HEK293 (cell line): ENCODE measurements at regions not wholly inside any gene's neighbourhood (a gene's known extent, or its start where the extent isn't known, plus 50 kb on each side); places are given as distances from the start of the nearest gene placed in this dataset.

Experiments
- CTCF ChIA-PET: fragments of 350-600 bp; formaldehyde crosslinking; extraction: SDS; loops from one replicate; lab custom pipeline; 2021; ENCODE audit warnings: antibody characterized with exemption; lab: Yijun Ruan, JAX
- POLR2A ChIA-PET: fragments of 300-600 bp; formaldehyde crosslinking; extraction: SDS; loops from one replicate; lab custom pipeline; 2020; ENCODE audit warnings: antibody characterized with exemption, inconsistent platforms; lab: Yijun Ruan, JAX
- H3K27ac ChIP-seq: fragments of 200-500 bp; sonication (Bioruptor generic); 2 replicates; pipeline ENCODE4 v1.5.1; 2014; ENCODE audit warnings: low read depth, low read length, control low read depth, inconsistent platforms; ENCODE audit errors: extremely low read depth
- H3K36me3 ChIP-seq, 2 experiments: fragments of 200-500 bp in 1 of 2; sonication (Bioruptor generic) in 1 of 2; 1 replicate in 1 of 2; 2 replicates in 1 of 2; pipeline ENCODE4 v1.5.1; 2014 to 2017; ENCODE audit warnings: inconsistent platforms in 2 of 2, low read length in 2 of 2; ENCODE audit not compliant: control insufficient read depth in 2 of 2, insufficient read depth in 1 of 2
- H3K4me1 ChIP-seq: fragments of 200-500 bp; sonication (Bioruptor generic); 2 replicates; pipeline ENCODE4 v1.5.1; 2014; ENCODE audit warnings: mild to moderate bottlenecking, low read length, inconsistent platforms; ENCODE audit not compliant: control insufficient read depth, insufficient read depth
- H3K4me3 ChIP-seq: 2 replicates; pipeline ENCODE4 v1.5.1; 2011; ENCODE audit warnings: low read depth, mild to moderate bottlenecking, control low read depth, low read length, moderate library complexity
- H3K9me3 ChIP-seq: fragments of 200-500 bp; sonication (Bioruptor generic); 2 replicates; pipeline ENCODE4 v1.5.1; 2014; ENCODE audit warnings: low read depth, low read length, inconsistent platforms; ENCODE audit not compliant: control insufficient read depth, insufficient read depth
- FEZF1 ChIP-seq: fragments of 450-650 bp; formaldehyde crosslinking; IDR thresholded peaks from 2 replicates; pipeline ENCODE4 v1.5.1; 2016; ENCODE audit warnings: missing biosample characterization, missing genetic modification characterization
- REPIN1 ChIP-seq: fragments of 450-650 bp; formaldehyde crosslinking; IDR thresholded peaks from 2 replicates; pipeline ENCODE4 v1.5.1; 2017; ENCODE audit warnings: missing biosample characterization, missing genetic modification characterization, low read depth
- ZBTB7A ChIP-seq: fragments of 450-650 bp; formaldehyde crosslinking; IDR thresholded peaks from 2 replicates; pipeline ENCODE4 v1.5.1; 2016; ENCODE audit warnings: low read depth, missing biosample characterization, missing genetic modification characterization
- ZNF132 ChIP-seq: fragments of 450-650 bp; formaldehyde crosslinking; IDR thresholded peaks from 2 replicates; pipeline ENCODE4 v1.5.1; 2017; ENCODE audit warnings: missing biosample characterization, missing genetic modification characterization, borderline replicate concordance
- ZNF146 ChIP-seq: fragments of 450-650 bp; formaldehyde crosslinking; IDR thresholded peaks from 2 replicates; pipeline ENCODE4 v1.5.1; 2016; ENCODE audit warnings: missing biosample characterization, missing genetic modification characterization
- ZNF394 ChIP-seq: fragments of 450-650 bp; formaldehyde crosslinking; IDR thresholded peaks from 2 replicates; pipeline ENCODE4 v1.5.1; 2016; ENCODE audit warnings: missing biosample characterization, missing genetic modification characterization, mild to moderate bottlenecking, moderate library complexity, borderline replicate concordance
- ZNF664 ChIP-seq: fragments of 450-650 bp; formaldehyde crosslinking; IDR thresholded peaks from 2 replicates; pipeline ENCODE4 v1.5.1; 2016; ENCODE audit warnings: missing biosample characterization, missing genetic modification characterization
- ZNF785 ChIP-seq: fragments of 450-650 bp; formaldehyde crosslinking; IDR thresholded peaks from 2 replicates; pipeline ENCODE4 v1.5.1; 2016; ENCODE audit warnings: missing biosample characterization, missing genetic modification characterization
- TF ChIP-seq, protein P1 (sequence below): fragments of 450-650 bp; formaldehyde crosslinking; IDR thresholded peaks from 2 replicates; pipeline ENCODE4 v1.5.1; 2016; ENCODE audit warnings: missing biosample characterization, missing genetic modification characterization, low read depth
- TF ChIP-seq, protein P2 (sequence below): fragments of 450-650 bp; IDR thresholded peaks from 2 replicates; pipeline ENCODE4 v1.5.1; 2018; ENCODE audit warnings: missing biosample characterization, mild to moderate bottlenecking, missing genetic modification characterization
- TF ChIP-seq, protein P3 (sequence below): fragments of 450-650 bp; formaldehyde crosslinking; IDR thresholded peaks from 2 replicates; pipeline ENCODE4 v1.5.1; 2016; ENCODE audit warnings: missing biosample characterization, missing genetic modification characterization, borderline replicate concordance
- TF ChIP-seq, protein P4 (sequence below): fragments of 450-650 bp; formaldehyde crosslinking; IDR thresholded peaks from 2 replicates; pipeline ENCODE4 v1.5.1; 2016; ENCODE audit warnings: missing biosample characterization, missing genetic modification characterization, borderline replicate concordance
- TF ChIP-seq, protein P5 (sequence below): fragments of 450-650 bp; formaldehyde crosslinking; IDR thresholded peaks from 2 replicates; pipeline ENCODE4 v1.5.1; 2016; ENCODE audit warnings: missing biosample characterization, missing genetic modification characterization

DNA sequence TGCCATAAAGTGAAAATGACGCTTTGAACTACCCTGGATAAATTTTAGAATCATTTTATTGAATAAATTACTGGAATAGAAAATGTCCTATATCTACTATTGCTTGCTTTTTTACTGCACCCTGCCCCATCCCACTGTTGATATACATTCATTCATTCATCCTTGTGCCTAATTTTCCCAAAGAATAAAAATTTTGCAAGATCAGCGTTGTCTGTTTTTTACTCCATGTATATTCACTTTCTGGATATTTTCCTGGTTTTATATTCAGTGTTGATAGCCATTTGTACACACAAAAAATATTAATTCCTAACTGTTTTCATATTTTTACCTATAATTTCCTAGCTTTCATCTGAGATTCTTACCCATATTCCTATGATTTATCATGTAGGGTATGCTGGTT is 262.9 kb upstream of the MAGI2 start:
- Histone ChIP-seq H3K36me3 (no peaks in the 10 kb centered on the region), H3K4me1 (no peaks in the 10 kb centered on the region), H3K27ac (no peak overlapping the region)
- ChIA-PET POLR2A (no interaction called here), CTCF (interaction anchor here (0.6 kb wide), 1 partner anchor 463 kb away, joined by 3 read pairs; no protein-coding TSS in a partner anchor)
- no peak for TF ChIP-seq ZNF394
- no peak for TF ChIP-seq FEZF1 (tag by site-specific recombination)
- TF ChIP-seq, protein P1, sequence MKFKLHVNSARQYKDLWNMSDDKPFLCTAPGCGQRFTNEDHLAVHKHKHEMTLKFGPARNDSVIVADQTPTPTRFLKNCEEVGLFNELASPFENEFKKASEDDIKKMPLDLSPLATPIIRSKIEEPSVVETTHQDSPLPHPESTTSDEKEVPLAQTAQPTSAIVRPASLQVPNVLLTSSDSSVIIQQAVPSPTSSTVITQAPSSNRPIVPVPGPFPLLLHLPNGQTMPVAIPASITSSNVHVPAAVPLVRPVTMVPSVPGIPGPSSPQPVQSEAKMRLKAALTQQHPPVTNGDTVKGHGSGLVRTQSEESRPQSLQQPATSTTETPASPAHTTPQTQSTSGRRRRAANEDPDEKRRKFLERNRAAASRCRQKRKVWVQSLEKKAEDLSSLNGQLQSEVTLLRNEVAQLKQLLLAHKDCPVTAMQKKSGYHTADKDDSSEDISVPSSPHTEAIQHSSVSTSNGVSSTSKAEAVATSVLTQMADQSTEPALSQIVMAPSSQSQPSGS, result no peak
- TF ChIP-seq ZBTB7A, result no peak
- TF ChIP-seq, protein P2, sequence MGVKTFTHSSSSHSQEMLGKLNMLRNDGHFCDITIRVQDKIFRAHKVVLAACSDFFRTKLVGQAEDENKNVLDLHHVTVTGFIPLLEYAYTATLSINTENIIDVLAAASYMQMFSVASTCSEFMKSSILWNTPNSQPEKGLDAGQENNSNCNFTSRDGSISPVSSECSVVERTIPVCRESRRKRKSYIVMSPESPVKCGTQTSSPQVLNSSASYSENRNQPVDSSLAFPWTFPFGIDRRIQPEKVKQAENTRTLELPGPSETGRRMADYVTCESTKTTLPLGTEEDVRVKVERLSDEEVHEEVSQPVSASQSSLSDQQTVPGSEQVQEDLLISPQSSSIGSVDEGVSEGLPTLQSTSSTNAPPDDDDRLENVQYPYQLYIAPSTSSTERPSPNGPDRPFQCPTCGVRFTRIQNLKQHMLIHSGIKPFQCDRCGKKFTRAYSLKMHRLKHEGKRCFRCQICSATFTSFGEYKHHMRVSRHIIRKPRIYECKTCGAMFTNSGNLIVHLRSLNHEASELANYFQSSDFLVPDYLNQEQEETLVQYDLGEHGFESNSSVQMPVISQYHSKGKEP (tag by site-specific recombination), result no peak
- TF ChIP-seq, protein P3, sequence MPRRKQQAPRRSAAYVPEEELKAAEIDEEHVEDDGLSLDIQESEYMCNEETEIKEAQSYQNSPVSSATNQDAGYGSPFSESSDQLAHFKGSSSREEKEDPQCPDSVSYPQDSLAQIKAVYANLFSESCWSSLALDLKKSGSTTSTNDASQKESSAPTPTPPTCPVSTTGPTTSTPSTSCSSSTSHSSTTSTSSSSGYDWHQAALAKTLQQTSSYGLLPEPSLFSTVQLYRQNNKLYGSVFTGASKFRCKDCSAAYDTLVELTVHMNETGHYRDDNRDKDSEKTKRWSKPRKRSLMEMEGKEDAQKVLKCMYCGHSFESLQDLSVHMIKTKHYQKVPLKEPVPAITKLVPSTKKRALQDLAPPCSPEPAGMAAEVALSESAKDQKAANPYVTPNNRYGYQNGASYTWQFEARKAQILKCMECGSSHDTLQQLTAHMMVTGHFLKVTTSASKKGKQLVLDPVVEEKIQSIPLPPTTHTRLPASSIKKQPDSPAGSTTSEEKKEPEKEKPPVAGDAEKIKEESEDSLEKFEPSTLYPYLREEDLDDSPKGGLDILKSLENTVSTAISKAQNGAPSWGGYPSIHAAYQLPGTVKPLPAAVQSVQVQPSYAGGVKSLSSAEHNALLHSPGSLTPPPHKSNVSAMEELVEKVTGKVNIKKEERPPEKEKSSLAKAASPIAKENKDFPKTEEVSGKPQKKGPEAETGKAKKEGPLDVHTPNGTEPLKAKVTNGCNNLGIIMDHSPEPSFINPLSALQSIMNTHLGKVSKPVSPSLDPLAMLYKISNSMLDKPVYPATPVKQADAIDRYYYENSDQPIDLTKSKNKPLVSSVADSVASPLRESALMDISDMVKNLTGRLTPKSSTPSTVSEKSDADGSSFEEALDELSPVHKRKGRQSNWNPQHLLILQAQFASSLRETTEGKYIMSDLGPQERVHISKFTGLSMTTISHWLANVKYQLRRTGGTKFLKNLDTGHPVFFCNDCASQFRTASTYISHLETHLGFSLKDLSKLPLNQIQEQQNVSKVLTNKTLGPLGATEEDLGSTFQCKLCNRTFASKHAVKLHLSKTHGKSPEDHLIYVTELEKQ, result no peak
- TF ChIP-seq, protein P4, sequence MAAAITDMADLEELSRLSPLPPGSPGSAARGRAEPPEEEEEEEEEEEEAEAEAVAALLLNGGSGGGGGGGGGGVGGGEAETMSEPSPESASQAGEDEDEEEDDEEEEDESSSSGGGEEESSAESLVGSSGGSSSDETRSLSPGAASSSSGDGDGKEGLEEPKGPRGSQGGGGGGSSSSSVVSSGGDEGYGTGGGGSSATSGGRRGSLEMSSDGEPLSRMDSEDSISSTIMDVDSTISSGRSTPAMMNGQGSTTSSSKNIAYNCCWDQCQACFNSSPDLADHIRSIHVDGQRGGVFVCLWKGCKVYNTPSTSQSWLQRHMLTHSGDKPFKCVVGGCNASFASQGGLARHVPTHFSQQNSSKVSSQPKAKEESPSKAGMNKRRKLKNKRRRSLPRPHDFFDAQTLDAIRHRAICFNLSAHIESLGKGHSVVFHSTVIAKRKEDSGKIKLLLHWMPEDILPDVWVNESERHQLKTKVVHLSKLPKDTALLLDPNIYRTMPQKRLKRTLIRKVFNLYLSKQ (tag by site-specific recombination), result no peak
- no peak for TF ChIP-seq ZNF146 (tag by site-specific recombination)
- TF ChIP-seq REPIN1, result no peak
- TF ChIP-seq ZNF132 (tag by site-specific recombination), result no peak
- TF ChIP-seq, protein P5, sequence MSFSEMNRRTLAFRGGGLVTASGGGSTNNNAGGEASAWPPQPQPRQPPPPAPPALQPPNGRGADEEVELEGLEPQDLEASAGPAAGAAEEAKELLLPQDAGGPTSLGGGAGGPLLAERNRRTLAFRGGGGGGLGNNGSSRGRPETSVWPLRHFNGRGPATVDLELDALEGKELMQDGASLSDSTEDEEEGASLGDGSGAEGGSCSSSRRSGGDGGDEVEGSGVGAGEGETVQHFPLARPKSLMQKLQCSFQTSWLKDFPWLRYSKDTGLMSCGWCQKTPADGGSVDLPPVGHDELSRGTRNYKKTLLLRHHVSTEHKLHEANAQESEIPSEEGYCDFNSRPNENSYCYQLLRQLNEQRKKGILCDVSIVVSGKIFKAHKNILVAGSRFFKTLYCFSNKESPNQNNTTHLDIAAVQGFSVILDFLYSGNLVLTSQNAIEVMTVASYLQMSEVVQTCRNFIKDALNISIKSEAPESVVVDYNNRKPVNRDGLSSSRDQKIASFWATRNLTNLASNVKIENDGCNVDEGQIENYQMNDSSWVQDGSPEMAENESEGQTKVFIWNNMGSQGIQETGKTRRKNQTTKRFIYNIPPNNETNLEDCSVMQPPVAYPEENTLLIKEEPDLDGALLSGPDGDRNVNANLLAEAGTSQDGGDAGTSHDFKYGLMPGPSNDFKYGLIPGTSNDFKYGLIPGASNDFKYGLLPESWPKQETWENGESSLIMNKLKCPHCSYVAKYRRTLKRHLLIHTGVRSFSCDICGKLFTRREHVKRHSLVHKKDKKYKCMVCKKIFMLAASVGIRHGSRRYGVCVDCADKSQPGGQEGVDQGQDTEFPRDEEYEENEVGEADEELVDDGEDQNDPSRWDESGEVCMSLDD, result no peak
- TF ChIP-seq, all 188 proteins: peak for 0
- H3K4me3 ChIP-seq, result no peak overlapping the region
- H3K9me3 ChIP-seq, result no peaks in the 10 kb centered on the region

DNA sequence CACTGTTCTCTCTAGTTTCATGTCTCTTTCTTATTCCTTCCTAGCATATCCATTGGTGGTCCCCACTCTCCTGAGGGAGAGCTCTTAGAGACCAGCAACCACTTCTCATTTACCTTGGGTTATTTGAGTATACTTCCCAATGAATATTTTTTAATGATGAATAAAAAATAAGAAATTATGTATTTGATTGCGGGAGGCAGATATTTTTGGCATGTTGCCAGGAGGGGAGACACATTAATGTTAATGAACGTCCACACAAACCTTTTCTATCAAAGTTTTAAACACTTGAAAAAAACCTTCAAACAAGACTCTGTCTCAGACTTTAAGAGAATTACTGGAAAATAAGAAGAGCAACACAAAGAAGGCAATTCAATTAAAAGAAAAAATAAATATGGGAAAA is 260.6 kb upstream of the MAGI2 start:
- Histone ChIP-seq H3K4me3 (no peak overlapping the region), H3K36me3 (no peaks in the 10 kb centered on the region), H3K27ac (no peak overlapping the region), H3K9me3 (no peaks in the 10 kb centered on the region), H3K4me1 (no peaks in the 10 kb centered on the region)
- CTCF ChIA-PET, result no interaction called here
- POLR2A ChIA-PET, result no interaction called here
- TF ChIP-seq ZNF785 (tag by site-specific recombination) (no peak), ZNF664 (tag by site-specific recombination) (no peak)
